Cardiac muscle cell (in vitro differentiated cells and primary cell): ENCODE measurements at regions not wholly inside any gene's neighbourhood (a gene's known extent, or its start where the extent isn't known, plus 50 kb on each side); places are given as distances from the start of the nearest gene placed in this dataset.

Experiments used
- DNase-seq, 2 donors: peaks; one replicate each; pipeline versions ENCODE4 v3.0.0 to v3.0.0-alpha.2; 2010 to 2017; ENCODE audit warnings: low read depth in 1 of 2, low spot score in 1 of 2
- H3K27ac ChIP-seq: fragments of 200-600 bp; sonication (generic); 2 replicates; pipeline ENCODE4 v1.5.1; 2016
- H3K27me3 ChIP-seq: fragments of 200-600 bp; sonication (generic); 2 replicates; pipeline ENCODE4 v1.6.0; 2016; ENCODE audit warnings: control low read depth
- H3K36me3 ChIP-seq: fragments of 200-600 bp; sonication (generic); 2 replicates; pipeline ENCODE4 v1.5.1; 2016; ENCODE audit warnings: control low read depth
- H3K4me1 ChIP-seq: fragments of 200-600 bp; sonication (generic); 2 replicates; pipeline ENCODE4 v1.8.1; 2017; ENCODE audit warnings: low read depth, mild to moderate bottlenecking, mixed run types
- H3K4me3 ChIP-seq: fragments of 200-600 bp; sonication (generic); 2 replicates; pipeline ENCODE4 v1.5.1; 2016; ENCODE audit warnings: mild to moderate bottlenecking
- H3K9me3 ChIP-seq: fragments of 200-600 bp; sonication (generic); 2 replicates; pipeline ENCODE4 v1.5.1; 2017; ENCODE audit warnings: low read depth, mild to moderate bottlenecking, control low read depth
- CTCF ChIP-seq: IDR thresholded peaks from 2 replicates; pipeline ENCODE4 v1.5.1; 2012; ENCODE audit warnings: low read depth, mild to moderate bottlenecking, low read length

GRCh38 chr18:56003720-56004088 lies 415.7 kb upstream of the TCF4 start:
- Histone ChIP-seq H3K27me3 (no peaks in the 10 kb centered on the region), H3K27ac (no peak overlapping the region), H3K4me1 (no peaks in the 10 kb centered on the region), H3K4me3 (no peak overlapping the region), H3K9me3 (no peaks in the 10 kb centered on the region), H3K36me3 (no peaks in the 10 kb centered on the region)
- no peak for DNase-seq
- TF ChIP-seq CTCF: no peak

- DNase-seq: no peak
- H3K4me1 ChIP-seq: no peaks in the 10 kb centered on the region
- H3K9me3 ChIP-seq: no peaks in the 10 kb centered on the region
- no peak for TF ChIP-seq CTCF
- no peaks in the 10 kb centered on the region for H3K27me3 ChIP-seq
- no peak overlapping the region for H3K4me3 ChIP-seq
- no peak overlapping the region for H3K27ac ChIP-seq
- H3K36me3 ChIP-seq: no peaks in the 10 kb centered on the region
Measured at GRCh38 chr18:56003009-56003719, 415.2 kb upstream of the TCF4 start.

GRCh38 chr18:56001576-56001975 lies 413.6 kb upstream of the TCF4 start:
- H3K4me1 ChIP-seq: no peaks in the 10 kb centered on the region
- DNase-seq: peak in 1 of 2 donors; percentile 13
- no peak overlapping the region for H3K27ac ChIP-seq

GRCh38 chr18:56000041-56000440 lies 412.0 kb upstream of the TCF4 start:
- H3K36me3 ChIP-seq: no peaks in the 10 kb centered on the region
- no peak overlapping the region for H3K4me3 ChIP-seq
- H3K9me3 ChIP-seq: no peaks in the 10 kb centered on the region
- H3K4me1 ChIP-seq: no peaks in the 10 kb centered on the region
- no peaks in the 10 kb centered on the region for H3K27me3 ChIP-seq
- TF ChIP-seq CTCF: no peak
- no peak for DNase-seq
- no peak overlapping the region for H3K27ac ChIP-seq

More at GRCh38 chr18:56001576-56001975, 413.6 kb upstream of the TCF4 start:
- no peaks in the 10 kb centered on the region for H3K27me3 ChIP-seq
- no peak overlapping the region for H3K4me3 ChIP-seq
- TF ChIP-seq CTCF: no peak
- no peaks in the 10 kb centered on the region for H3K36me3 ChIP-seq
- H3K9me3 ChIP-seq: no peaks in the 10 kb centered on the region

- DNase-seq: peak in 1 of 2 donors; percentile 58
- Histone ChIP-seq H3K36me3 (no peaks in the 10 kb centered on the region), H3K4me3 (no peak overlapping the region), H3K27ac (no peak overlapping the region), H3K9me3 (no peaks in the 10 kb centered on the region), H3K27me3 (no peaks in the 10 kb centered on the region), H3K4me1 (no peaks in the 10 kb centered on the region)
- no peak for TF ChIP-seq CTCF
Measured at GRCh38 chr18:55999641-56000040, 411.6 kb upstream of the TCF4 start.
